ENCODE measurements at regions not wholly inside any gene's neighbourhood (a gene's known extent, or its start where the extent isn't known, plus 50 kb on each side); places are given as distances from the start of the nearest gene placed in this dataset.

DNA sequence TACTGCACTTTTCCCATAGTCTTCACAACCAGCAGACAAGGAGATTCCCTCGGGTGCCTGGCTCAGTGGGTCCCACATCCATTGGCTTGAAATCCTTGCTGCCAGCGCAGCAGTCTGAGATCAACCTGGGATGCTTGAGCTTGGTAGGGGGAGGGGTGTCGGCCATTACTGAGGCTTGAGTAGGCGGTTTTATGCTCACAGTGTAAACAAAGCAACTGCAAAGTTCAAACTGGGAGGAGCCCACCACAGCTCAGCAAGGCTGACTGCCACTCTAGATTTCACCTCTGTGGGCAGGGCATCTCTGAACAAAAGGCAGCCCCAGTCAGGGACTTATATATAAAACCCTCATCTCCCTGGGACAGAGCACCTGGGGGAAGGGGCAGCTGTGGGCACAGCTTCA is 512.3 kb upstream of the MPDZ start:
- no peak overlapping the region for H3K4me2 ChIP-seq (replicated peaks; ENCODE audit: low read depth, low read length, poor library complexity, severe bottlenecking)
- H3K9me3 Mint-ChIP-seq (ENCODE audit: insufficient read depth) = no peaks in the 10 kb centered on the region
- no peaks in the 10 kb centered on the region for H3K36me3 ChIP-seq (replicated peaks in 1 of 2; ENCODE audit: control extremely low read depth in 1 of 2, control insufficient read depth in 1 of 2, extremely low read depth in 1 of 2, insufficient read depth in 2 of 2, low read length in 1 of 2)
- H3K9me3 ChIP-seq (ENCODE audit: control extremely low read depth in 1 of 3, control insufficient read depth in 2 of 3, insufficient read depth in 1 of 3, low read length in 2 of 3) = peaks cover 0 to 8% (median 0%) of the 10 kb centered on the region in 3 donors
- 67% methylated on average over 3 of the region's 4 CpGs for WGBS (ENCODE audit: insufficient coverage)
- H2AFZ ChIP-seq (ENCODE audit: insufficient read depth, low read depth, low read length, poor library complexity, severe bottlenecking) = no peak overlapping the region
- no peaks in the 10 kb centered on the region for H3K27me3 ChIP-seq (replicated peaks in 1 of 4; ENCODE audit: control extremely low read depth in 1 of 4, control insufficient read depth in 3 of 4, insufficient read depth in 4 of 4, low read length in 3 of 4)
- no peak overlapping the region for H3K4me3 ChIP-seq (ENCODE audit: control extremely low read depth in 1 of 5, extremely low read depth in 1 of 5, insufficient read depth in 1 of 5, low read depth in 2 of 5, low read length in 4 of 5)
- ChIA-PET CTCF (no interaction called here), POLR2A (no interaction called here)
- no peak overlapping the region for H3K4me3 Mint-ChIP-seq
- H3K9ac ChIP-seq (ENCODE audit: low read length) = no peak overlapping the region
- H3K79me2 ChIP-seq (ENCODE audit: control insufficient read depth, insufficient read depth, low read length) = no peaks in the 10 kb centered on the region
- ATAC-seq (ENCODE audit: low read depth) (no peak), DNase-seq (no peak)
- no peaks in the 10 kb centered on the region for H3K27me3 Mint-ChIP-seq
- no peak overlapping the region for H3K27ac Mint-ChIP-seq
- H4K20me1 ChIP-seq (ENCODE audit: control insufficient read depth, insufficient read depth, low read length, poor library complexity, severe bottlenecking) = no peaks in the 10 kb centered on the region
- H3K4me1 ChIP-seq (ENCODE audit: control insufficient read depth in 2 of 2, insufficient read depth in 2 of 2, low read length in 2 of 2) = no peaks in the 10 kb centered on the region
- no peak for TF ChIP-seq CTCF (IDR thresholded peaks at IDR 0.05)
- intact Hi-C loops (cut with micrococcal nuclease) = no loop called here
- H3K27ac ChIP-seq (ENCODE audit: low read length in 2 of 2) = no peak overlapping the region
- H3K4me1 Mint-ChIP-seq = no peaks in the 10 kb centered on the region

DNA sequence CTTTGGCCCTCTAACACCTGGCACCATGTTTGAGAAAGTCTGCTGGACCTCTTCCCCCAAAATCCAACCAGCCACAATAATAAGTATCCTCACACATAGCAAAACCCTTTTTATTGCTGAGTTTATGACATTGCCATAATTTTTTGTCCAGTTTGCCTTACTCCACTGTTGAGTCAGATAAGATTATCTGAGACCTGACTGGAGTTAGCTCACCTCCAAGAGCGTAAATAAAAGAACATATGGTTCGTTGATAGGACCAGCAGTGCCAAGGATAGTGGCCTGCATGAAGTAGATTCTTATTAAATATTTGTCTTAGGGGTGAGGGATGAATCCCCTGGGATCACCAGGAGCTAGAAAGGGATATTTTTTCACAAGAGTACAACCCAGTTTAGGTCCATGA is 510.6 kb upstream of the MPDZ start:
- ChIA-PET POLR2A (no interaction called here), CTCF (no interaction called here)
- H3K4me1 ChIP-seq (ENCODE audit: control insufficient read depth in 2 of 2, insufficient read depth in 2 of 2, low read length in 2 of 2) = no peaks in the 10 kb centered on the region
- DNase-seq (no peak), ATAC-seq (ENCODE audit: low read depth) (no peak)
- H2AFZ ChIP-seq (ENCODE audit: insufficient read depth, low read depth, low read length, poor library complexity, severe bottlenecking) = no peak overlapping the region
- H3K27me3 ChIP-seq (replicated peaks in 1 of 4; ENCODE audit: control extremely low read depth in 1 of 4, control insufficient read depth in 3 of 4, insufficient read depth in 4 of 4, low read length in 3 of 4) = no peaks in the 10 kb centered on the region
- H3K9ac ChIP-seq (ENCODE audit: low read length) = no peak overlapping the region
- H3K27ac ChIP-seq (ENCODE audit: low read length in 2 of 2) = no peak overlapping the region
- H3K27me3 Mint-ChIP-seq = no peaks in the 10 kb centered on the region
- H3K4me3 Mint-ChIP-seq = no peak overlapping the region
- WGBS (ENCODE audit: insufficient coverage) = 47% methylated on average over 2 of the region's 2 CpGs
- peaks cover 0 to 8% (median 0%) of the 10 kb centered on the region in 3 donors for H3K9me3 ChIP-seq (ENCODE audit: control extremely low read depth in 1 of 3, control insufficient read depth in 2 of 3, insufficient read depth in 1 of 3, low read length in 2 of 3)
- H3K27ac Mint-ChIP-seq = no peak overlapping the region
- no peaks in the 10 kb centered on the region for H3K36me3 ChIP-seq (replicated peaks in 1 of 2; ENCODE audit: control extremely low read depth in 1 of 2, control insufficient read depth in 1 of 2, extremely low read depth in 1 of 2, insufficient read depth in 2 of 2, low read length in 1 of 2)
- TF ChIP-seq EZH2 (IDR thresholded peaks at IDR 0.05; ENCODE audit: borderline replicate concordance, insufficient read depth, low read depth, low read length, poor library complexity, severe bottlenecking) (no peak), CTCF (IDR thresholded peaks at IDR 0.05) (no peak)
- H3K9me3 Mint-ChIP-seq (ENCODE audit: insufficient read depth) = no peaks in the 10 kb centered on the region
- intact Hi-C loops (cut with micrococcal nuclease) = no loop called here
- H3K79me2 ChIP-seq (ENCODE audit: control insufficient read depth, insufficient read depth, low read length) = no peaks in the 10 kb centered on the region
- no peak overlapping the region for H3K4me3 ChIP-seq (ENCODE audit: control extremely low read depth in 1 of 5, extremely low read depth in 1 of 5, insufficient read depth in 1 of 5, low read depth in 2 of 5, low read length in 4 of 5)
- H4K20me1 ChIP-seq (ENCODE audit: control insufficient read depth, insufficient read depth, low read length, poor library complexity, severe bottlenecking) = no peaks in the 10 kb centered on the region
- H3K4me1 Mint-ChIP-seq = no peaks in the 10 kb centered on the region
- no peak overlapping the region for H3K4me2 ChIP-seq (replicated peaks; ENCODE audit: low read depth, low read length, poor library complexity, severe bottlenecking)

All from B cell (primary cell).